GM12892 (cell line): ENCODE measurements at regions not wholly inside any gene's neighbourhood (a gene's known extent, or its start where the extent isn't known, plus 50 kb on each side); places are given as distances from the start of the nearest gene placed in this dataset.
"Not testable (repeated sequence)": the region's sequence is repeated elsewhere in the genome, so short reads cannot be mapped to it uniquely, and the experiment has no call there.

Source experiments
- POLR2A ChIP-seq: IDR thresholded peaks from 2 replicates; pipeline ENCODE4 v1.6.1; 2011; ENCODE audit warnings: low read depth, low read length, control low read depth
- POLR2AphosphoS5 ChIP-seq: IDR thresholded peaks from 2 replicates; pipeline ENCODE4 v1.6.1; 2011; ENCODE audit warnings: low read depth, low read length, control low read depth
- TAF1 ChIP-seq: IDR thresholded peaks from 2 replicates; pipeline ENCODE4 v1.6.1; 2011; ENCODE audit warnings: low read depth, mild to moderate bottlenecking, control low read depth, low read length, borderline replicate concordance

- not testable (repeated sequence) for TF ChIP-seq POLR2A, POLR2AphosphoS5, TAF1
Observed at GRCh38 chr4:59560141-59560648, 1639.9 kb upstream of the ADGRL3 start.
